GM12874 (cell line): ENCODE measurements at regions not wholly inside any gene's neighbourhood (a gene's known extent, or its start where the extent isn't known, plus 50 kb on each side); places are given as distances from the start of the nearest gene placed in this dataset.
A peak's percentile ranks its signal among the peaks of the same experiment; 100 is the strongest.

Source experiments
- TF ChIP-seq, protein P1 (sequence below): IDR thresholded peaks from 2 replicates; pipeline ENCODE4 v1.5.1; 2011; ENCODE audit warnings: low read depth, mild to moderate bottlenecking, control low read depth, low read length, moderate library complexity; ENCODE audit not compliant: insufficient read depth

DNA sequence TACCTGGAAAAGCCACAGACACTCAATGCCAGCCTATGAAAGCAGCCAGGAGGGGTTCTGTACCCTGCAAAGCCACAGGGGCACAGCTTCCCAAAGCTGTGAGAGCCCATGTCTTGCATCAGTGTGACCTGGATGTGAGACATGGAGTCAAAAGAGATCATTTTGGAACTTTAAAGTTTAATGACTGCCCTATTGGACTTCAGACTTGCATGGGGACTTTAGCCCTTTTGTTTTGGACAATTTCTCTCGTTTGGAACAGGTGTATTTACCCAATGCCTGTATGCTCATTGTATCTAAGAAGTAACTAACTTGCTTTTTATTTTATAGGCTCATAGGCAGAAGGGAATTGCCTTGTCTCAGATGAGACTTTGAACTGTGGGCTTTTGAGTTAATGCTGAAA lies 244.9 kb upstream of the TYRP1 start:
- TF ChIP-seq, protein P1, sequence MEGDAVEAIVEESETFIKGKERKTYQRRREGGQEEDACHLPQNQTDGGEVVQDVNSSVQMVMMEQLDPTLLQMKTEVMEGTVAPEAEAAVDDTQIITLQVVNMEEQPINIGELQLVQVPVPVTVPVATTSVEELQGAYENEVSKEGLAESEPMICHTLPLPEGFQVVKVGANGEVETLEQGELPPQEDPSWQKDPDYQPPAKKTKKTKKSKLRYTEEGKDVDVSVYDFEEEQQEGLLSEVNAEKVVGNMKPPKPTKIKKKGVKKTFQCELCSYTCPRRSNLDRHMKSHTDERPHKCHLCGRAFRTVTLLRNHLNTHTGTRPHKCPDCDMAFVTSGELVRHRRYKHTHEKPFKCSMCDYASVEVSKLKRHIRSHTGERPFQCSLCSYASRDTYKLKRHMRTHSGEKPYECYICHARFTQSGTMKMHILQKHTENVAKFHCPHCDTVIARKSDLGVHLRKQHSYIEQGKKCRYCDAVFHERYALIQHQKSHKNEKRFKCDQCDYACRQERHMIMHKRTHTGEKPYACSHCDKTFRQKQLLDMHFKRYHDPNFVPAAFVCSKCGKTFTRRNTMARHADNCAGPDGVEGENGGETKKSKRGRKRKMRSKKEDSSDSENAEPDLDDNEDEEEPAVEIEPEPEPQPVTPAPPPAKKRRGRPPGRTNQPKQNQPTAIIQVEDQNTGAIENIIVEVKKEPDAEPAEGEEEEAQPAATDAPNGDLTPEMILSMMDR, result no peak

- TF ChIP-seq, protein P1, result no peak
Observed at GRCh38 chr9:12457237-12457636, 235.9 kb upstream of the TYRP1 start.

GRCh38 chr9:12461763-12462460 lies 231.3 kb upstream of the TYRP1 start:
- TF ChIP-seq, protein P1, result no peak

DNA sequence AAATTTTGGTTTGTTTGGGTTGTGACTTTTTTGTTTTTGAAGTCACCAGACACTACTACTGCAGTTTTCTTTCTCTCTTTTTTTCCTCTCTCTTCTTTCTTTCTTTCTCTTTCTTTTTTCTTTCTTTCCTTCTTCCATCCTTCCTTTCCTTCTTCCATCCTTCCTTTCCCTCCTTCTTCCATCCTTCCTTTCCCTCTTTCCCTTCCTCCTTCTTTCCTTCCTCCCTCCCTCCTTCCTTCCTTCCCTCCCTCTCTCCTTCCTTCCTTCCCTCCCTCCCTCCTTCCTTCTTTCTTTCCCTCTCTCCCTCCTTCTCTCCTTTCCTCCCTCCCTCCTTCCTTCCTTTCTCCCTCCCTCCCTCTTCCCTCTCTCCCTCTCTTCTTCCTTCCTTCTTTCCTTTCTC lies 230.3 kb upstream of the TYRP1 start:
- TF ChIP-seq, protein P1, result no peak

GRCh38 chr9:12463641-12464040 lies 229.5 kb upstream of the TYRP1 start:
- TF ChIP-seq, protein P1, result no peak

- TF ChIP-seq, protein P1, result no peak
Observed at GRCh38 chr9:12464400-12464799, 228.8 kb upstream of the TYRP1 start.

GRCh38 chr9:12464910-12465512 lies 228.2 kb upstream of the TYRP1 start:
- TF ChIP-seq, protein P1, result peak; percentile 49
